ENCODE measurements at regions not wholly inside any gene's neighbourhood (a gene's known extent, or its start where the extent isn't known, plus 50 kb on each side); places are given as distances from the start of the nearest gene placed in this dataset.

DNA sequence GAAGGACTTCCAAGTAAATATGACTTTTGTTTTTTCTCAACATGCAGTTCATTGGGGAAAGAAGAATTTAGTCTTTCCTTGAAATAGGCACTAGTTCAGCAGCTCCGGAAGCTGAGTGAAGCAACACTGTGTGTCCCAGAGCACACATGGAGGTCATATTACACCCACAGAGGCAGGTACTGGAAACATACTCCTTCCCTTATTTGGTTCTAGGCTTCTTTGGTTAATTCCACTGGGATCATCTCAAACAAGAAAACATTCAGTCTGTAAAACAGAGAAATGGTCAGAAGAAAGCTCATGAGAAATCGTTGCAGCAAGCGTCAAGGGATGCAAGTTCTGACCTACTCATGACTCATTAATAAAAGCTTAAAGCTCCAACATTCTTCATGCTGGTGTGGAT, 175.1 kb upstream of the PCSK5 start:
- H3K4me1 Mint-ChIP-seq (ENCODE audit: low read depth in 2 of 2): no peaks in the 10 kb centered on the region
- no peak overlapping the region for H3K27ac Mint-ChIP-seq
- H3K4me3 Mint-ChIP-seq: no peak overlapping the region
- H3K36me3 Mint-ChIP-seq (ENCODE audit: insufficient read depth): no peaks in the 10 kb centered on the region
- ATAC-seq (replicated peaks) (no peak), DNase-seq (no peak)
- no peaks in the 10 kb centered on the region for H3K27me3 Mint-ChIP-seq
- H3K9me3 Mint-ChIP-seq: peaks cover 3 to 4% of the 10 kb centered on the region in 2 donors

GRCh38 chr9:75718677-75719076, 171.8 kb upstream of the PCSK5 start:
- Mint-ChIP-seq H3K27me3 (no peaks in the 10 kb centered on the region), H3K4me3 (no peak overlapping the region), H3K9me3 (peaks cover 0 to 1% of the 10 kb centered on the region in 2 donors), H3K4me1 (ENCODE audit: low read depth in 2 of 2) (no peaks in the 10 kb centered on the region), H3K27ac (no peak overlapping the region), H3K36me3 (ENCODE audit: insufficient read depth) (no peaks in the 10 kb centered on the region)
- ATAC-seq (replicated peaks) (no peak), DNase-seq (no peak)

DNA sequence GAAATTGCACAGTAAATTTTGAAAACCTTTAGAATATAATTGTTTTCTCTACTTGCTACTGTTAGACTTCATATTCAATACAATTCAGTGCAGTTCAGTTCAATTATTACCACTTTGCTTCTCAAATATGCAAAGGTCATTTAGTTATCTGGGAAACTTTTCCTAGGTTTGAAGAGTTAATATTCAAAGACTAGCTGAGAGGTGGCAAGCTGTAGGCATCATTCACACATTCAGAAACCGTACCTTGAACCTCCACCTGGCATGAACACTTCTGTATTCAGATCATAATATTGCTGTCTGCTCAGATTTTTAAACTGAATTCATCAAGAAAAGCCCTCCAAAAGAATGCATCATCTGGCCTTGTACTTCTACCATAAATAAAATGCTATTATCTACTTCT, 162.1 kb upstream of the PCSK5 start:
- DNase-seq (no peak), ATAC-seq (replicated peaks) (no peak)
- no peaks in the 10 kb centered on the region for H3K36me3 Mint-ChIP-seq (ENCODE audit: insufficient read depth)
- H3K4me3 Mint-ChIP-seq: no peak overlapping the region
- no peaks in the 10 kb centered on the region for H3K27me3 Mint-ChIP-seq
- H3K27ac Mint-ChIP-seq: no peak overlapping the region
- H3K9me3 Mint-ChIP-seq: peaks cover 6 to 14% of the 10 kb centered on the region in 2 donors
- H3K4me1 Mint-ChIP-seq (ENCODE audit: low read depth in 2 of 2): no peaks in the 10 kb centered on the region

- DNase-seq (no peak), ATAC-seq (replicated peaks) (no peak)
- no peaks in the 10 kb centered on the region for H3K4me1 Mint-ChIP-seq (ENCODE audit: low read depth in 2 of 2)
- no peak overlapping the region for H3K4me3 Mint-ChIP-seq
- H3K36me3 Mint-ChIP-seq (ENCODE audit: insufficient read depth): no peaks in the 10 kb centered on the region
- no peak overlapping the region for H3K27ac Mint-ChIP-seq
- no peaks in the 10 kb centered on the region for H3K27me3 Mint-ChIP-seq
- H3K9me3 Mint-ChIP-seq: peaks cover 2 to 6% of the 10 kb centered on the region in 2 donors
Measured at GRCh38 chr9:75734802-75735201, 155.7 kb upstream of the PCSK5 start.

DNA sequence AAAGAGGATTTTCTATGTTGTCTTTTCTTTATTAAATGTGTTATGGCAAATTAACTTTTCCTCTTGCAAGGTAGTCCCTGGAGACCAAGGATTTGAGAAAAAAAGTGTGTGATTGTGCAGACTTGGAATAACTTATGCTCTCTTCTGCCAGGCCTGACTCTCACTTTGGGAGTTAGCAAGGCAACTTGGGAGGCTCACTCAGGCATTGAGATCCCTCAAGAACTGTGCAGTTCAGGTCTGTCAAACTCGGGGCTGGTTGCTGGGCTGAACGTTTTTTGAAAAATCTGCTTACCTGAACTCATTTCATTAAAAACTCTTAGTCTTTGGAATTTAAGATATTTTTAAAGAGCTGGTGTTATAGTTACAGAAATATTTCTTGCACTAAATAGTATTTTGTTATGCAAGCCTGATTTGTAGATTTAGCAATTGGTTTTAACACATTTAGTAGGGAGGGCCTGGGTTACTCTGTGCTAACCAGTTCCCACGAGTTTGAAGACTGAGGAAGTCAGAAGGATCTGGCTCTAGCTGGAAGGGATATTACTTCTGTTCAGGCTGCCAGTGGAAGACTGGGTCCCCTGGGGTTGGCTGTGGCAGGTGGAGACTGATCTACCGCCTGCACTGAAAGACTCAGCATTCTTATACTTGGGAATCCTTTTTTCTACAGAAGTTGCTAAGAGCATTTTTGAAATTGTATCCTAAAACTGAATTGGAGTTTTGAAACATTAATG, 150.4 kb upstream of the PCSK5 start:
- no peaks in the 10 kb centered on the region for H3K27me3 Mint-ChIP-seq
- H3K27ac Mint-ChIP-seq: no peak overlapping the region
- no peaks in the 10 kb centered on the region for H3K4me1 Mint-ChIP-seq (ENCODE audit: low read depth in 2 of 2)
- ATAC-seq (replicated peaks) (no peak), DNase-seq (no peak)
- H3K36me3 Mint-ChIP-seq (ENCODE audit: insufficient read depth): no peaks in the 10 kb centered on the region
- peaks cover 0 to 3% of the 10 kb centered on the region in 2 donors for H3K9me3 Mint-ChIP-seq
- H3K4me3 Mint-ChIP-seq: no peak overlapping the region

GRCh38 chr9:75743855-75744254, 146.6 kb upstream of the PCSK5 start:
- no peak for ATAC-seq (replicated peaks)
- Mint-ChIP-seq H3K27ac (no peak overlapping the region), H3K36me3 (ENCODE audit: insufficient read depth) (no peaks in the 10 kb centered on the region), H3K27me3 (no peaks in the 10 kb centered on the region), H3K9me3 (peaks cover 0 to 3% of the 10 kb centered on the region in 2 donors), H3K4me3 (no peak overlapping the region), H3K4me1 (ENCODE audit: low read depth in 2 of 2) (no peaks in the 10 kb centered on the region)
- no peak for DNase-seq

- Mint-ChIP-seq H3K36me3 (ENCODE audit: insufficient read depth) (no peaks in the 10 kb centered on the region), H3K27me3 (no peaks in the 10 kb centered on the region), H3K4me1 (ENCODE audit: low read depth in 2 of 2) (no peaks in the 10 kb centered on the region), H3K4me3 (no peak overlapping the region), H3K27ac (no peak overlapping the region), H3K9me3 (peaks cover 2 to 9% of the 10 kb centered on the region in 2 donors)
- no peak for DNase-seq
- ATAC-seq (replicated peaks): no peak
Measured at GRCh38 chr9:75754080-75754479, 136.4 kb upstream of the PCSK5 start.

DNA sequence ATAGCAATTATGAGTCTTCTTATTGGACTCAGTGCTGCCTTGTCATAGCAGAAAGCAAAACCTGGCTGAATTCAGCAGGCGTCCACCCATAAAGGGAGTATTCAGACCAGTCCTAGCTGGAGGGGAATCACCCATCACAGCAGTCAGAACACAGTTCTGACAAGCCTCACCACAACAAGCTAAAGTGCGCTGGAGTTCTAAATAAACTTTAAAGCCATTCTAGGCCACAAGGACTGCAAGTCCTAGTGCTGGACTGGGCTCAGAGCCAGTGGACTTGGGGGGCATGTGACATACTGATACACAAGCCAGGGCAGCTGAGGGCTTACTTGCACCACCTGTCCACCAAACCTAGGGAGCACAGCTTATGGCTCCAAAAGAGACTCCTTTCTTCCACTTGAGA, 115.3 kb upstream of the PCSK5 start:
- Mint-ChIP-seq H3K27me3 (no peaks in the 10 kb centered on the region), H3K4me3 (no peak overlapping the region), H3K36me3 (ENCODE audit: insufficient read depth) (no peaks in the 10 kb centered on the region), H3K9me3 (no peaks in the 10 kb centered on the region), H3K27ac (no peak overlapping the region), H3K4me1 (ENCODE audit: low read depth in 2 of 2) (no peaks in the 10 kb centered on the region)
- no peak for ATAC-seq (replicated peaks)
- no peak for DNase-seq

DNA sequence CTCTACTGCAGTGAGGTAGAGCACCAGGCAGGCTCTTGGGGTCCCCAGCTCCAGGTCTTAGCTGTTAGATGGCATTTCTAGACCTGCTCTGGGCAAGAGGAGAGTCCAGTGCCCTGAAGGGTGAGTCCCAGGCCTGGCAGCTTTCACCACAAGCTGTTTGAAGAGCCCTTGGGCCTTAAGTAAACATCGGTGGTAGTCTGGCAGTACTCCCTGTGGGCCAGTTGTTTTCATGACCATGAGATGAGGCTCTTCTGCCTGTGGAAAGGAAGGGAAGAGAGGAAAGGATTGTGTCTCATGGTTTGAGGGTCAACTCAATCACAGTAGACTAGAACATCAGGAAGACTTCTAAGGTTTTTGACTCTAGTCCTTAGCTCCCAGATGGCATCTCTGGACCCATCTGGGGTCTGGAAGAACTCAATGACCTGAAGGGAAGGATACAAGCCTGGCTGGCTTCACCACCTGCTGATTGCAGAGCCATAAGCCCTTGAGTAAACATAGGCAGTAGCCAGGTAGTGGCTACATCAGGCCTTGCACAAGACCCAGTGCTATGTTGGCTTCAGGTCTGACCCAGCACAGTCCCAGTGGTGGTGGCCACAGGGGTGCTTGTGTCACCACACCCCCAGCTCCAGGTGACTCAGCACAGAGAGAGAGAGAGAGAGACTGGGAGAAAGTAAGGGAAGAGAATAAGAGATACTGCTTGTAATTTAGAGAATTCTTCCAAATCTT, 114.3 kb upstream of the PCSK5 start:
- Mint-ChIP-seq H3K27me3 (no peaks in the 10 kb centered on the region), H3K4me1 (ENCODE audit: low read depth in 2 of 2) (no peaks in the 10 kb centered on the region), H3K27ac (no peak overlapping the region), H3K36me3 (ENCODE audit: insufficient read depth) (no peaks in the 10 kb centered on the region), H3K4me3 (no peak overlapping the region), H3K9me3 (no peaks in the 10 kb centered on the region)
- ATAC-seq (replicated peaks) (no peak), DNase-seq (no peak)

- no peaks in the 10 kb centered on the region for H3K4me1 Mint-ChIP-seq (ENCODE audit: low read depth in 2 of 2)
- no peak overlapping the region for H3K27ac Mint-ChIP-seq
- DNase-seq (no peak), ATAC-seq (replicated peaks) (no peak)
- no peak overlapping the region for H3K4me3 Mint-ChIP-seq
- no peaks in the 10 kb centered on the region for H3K27me3 Mint-ChIP-seq
- H3K9me3 Mint-ChIP-seq: no peaks in the 10 kb centered on the region
- no peaks in the 10 kb centered on the region for H3K36me3 Mint-ChIP-seq (ENCODE audit: insufficient read depth)
Measured at GRCh38 chr9:75780185-75780584, 110.3 kb upstream of the PCSK5 start.

- ATAC-seq (replicated peaks) (no peak), DNase-seq (no peak)
- no peaks in the 10 kb centered on the region for H3K36me3 Mint-ChIP-seq (ENCODE audit: insufficient read depth)
Measured at GRCh38 chr9:75788006-75788634, 102.4 kb upstream of the PCSK5 start.

GRCh38 chr9:75797085-75797580, 93.3 kb upstream of the PCSK5 start:
- Mint-ChIP-seq H3K27ac (no peak overlapping the region), H3K27me3 (no peaks in the 10 kb centered on the region), H3K36me3 (ENCODE audit: insufficient read depth) (no peaks in the 10 kb centered on the region), H3K4me3 (no peak overlapping the region), H3K9me3 (peaks cover 0 to 5% of the 10 kb centered on the region in 2 donors), H3K4me1 (ENCODE audit: low read depth in 2 of 2) (no peaks in the 10 kb centered on the region)
- no peak for ATAC-seq (replicated peaks)
- DNase-seq: no peak

More at GRCh38 chr9:75788006-75788634, 102.4 kb upstream of the PCSK5 start:
- no peak overlapping the region for H3K4me3 Mint-ChIP-seq
- H3K4me1 Mint-ChIP-seq (ENCODE audit: low read depth in 2 of 2): no peaks in the 10 kb centered on the region
- H3K27me3 Mint-ChIP-seq: no peaks in the 10 kb centered on the region
- peaks cover 0 to 7% of the 10 kb centered on the region in 2 donors for H3K9me3 Mint-ChIP-seq
- H3K27ac Mint-ChIP-seq: no peak overlapping the region

GRCh38 chr9:75798505-75798904, 92.0 kb upstream of the PCSK5 start:
- ATAC-seq (replicated peaks): no peak
- Mint-ChIP-seq H3K9me3 (peaks cover 0 to 5% of the 10 kb centered on the region in 2 donors), H3K36me3 (ENCODE audit: insufficient read depth) (no peaks in the 10 kb centered on the region), H3K4me1 (ENCODE audit: low read depth in 2 of 2) (no peaks in the 10 kb centered on the region), H3K27me3 (no peaks in the 10 kb centered on the region), H3K4me3 (no peak overlapping the region), H3K27ac (no peak overlapping the region)
- no peak for DNase-seq

GRCh38 chr9:75803130-75803529, 87.3 kb upstream of the PCSK5 start:
- DNase-seq (no peak), ATAC-seq (replicated peaks) (no peak)
- Mint-ChIP-seq H3K36me3 (ENCODE audit: insufficient read depth) (no peaks in the 10 kb centered on the region), H3K4me1 (ENCODE audit: low read depth in 2 of 2) (no peaks in the 10 kb centered on the region), H3K9me3 (peaks cover 0 to 1% of the 10 kb centered on the region in 2 donors), H3K27me3 (no peaks in the 10 kb centered on the region), H3K4me3 (no peak overlapping the region), H3K27ac (no peak overlapping the region)
